GM23338 (cell line): ENCODE measurements at regions not wholly inside any gene's neighbourhood (a gene's known extent, or its start where the extent isn't known, plus 50 kb on each side); places are given as distances from the start of the nearest gene placed in this dataset.

Source experiments
- ATAC-seq: fragments of 200-7000 bp; cut with Tn5 transposase; 3 replicates; pipeline ENCODE4 v1.9.1; 2020
- DNase-seq: peaks from one replicate; pipeline ENCODE4 v3.0.0-alpha.2; 2015; ENCODE audit warnings: low spot score
- H2AFZ ChIP-seq: fragments of 200-600 bp; sonication (generic); 2 replicates; pipeline ENCODE4 v1.8.0; 2016; ENCODE audit warnings: antibody characterized with exemption, mild to moderate bottlenecking, moderate library complexity
- H3F3A ChIP-seq: fragments of 200-600 bp; sonication (generic); replicated peaks from 2 replicates; pipeline ENCODE4 v1.8.0; 2017; ENCODE audit warnings: antibody characterized with exemption, mixed run types, low read depth
- H3K27ac ChIP-seq: fragments of 200-600 bp; sonication (generic); 2 replicates; pipeline ENCODE4 v1.6.1; 2016; ENCODE audit warnings: low read depth
- H3K27me3 ChIP-seq: fragments of 200-600 bp; sonication (generic); 2 replicates; pipeline ENCODE4 v1.8.0; 2016; ENCODE audit warnings: mild to moderate bottlenecking, mixed run types, moderate library complexity; ENCODE audit not compliant: insufficient read depth
- H3K36me3 ChIP-seq: fragments of 200-600 bp; sonication (generic); 2 replicates; pipeline ENCODE4 v1.8.0; 2016; ENCODE audit warnings: mild to moderate bottlenecking; ENCODE audit not compliant: insufficient read depth
- H3K4me1 ChIP-seq: fragments of 200-600 bp; sonication (generic); 2 replicates; pipeline ENCODE4 v1.8.0; 2016; ENCODE audit warnings: mild to moderate bottlenecking, moderate library complexity; ENCODE audit not compliant: insufficient read depth
- H3K4me2 ChIP-seq: fragments of 200-600 bp; sonication (generic); 2 replicates; pipeline ENCODE4 v1.7.1; 2017; ENCODE audit warnings: mixed run types
- H3K4me3 ChIP-seq: fragments of 200-600 bp; sonication (generic); 2 replicates; pipeline ENCODE4 v1.6.1; 2016; ENCODE audit warnings: mixed run types
- H3K79me2 ChIP-seq: fragments of 200-600 bp; sonication (generic); replicated peaks from 2 replicates; pipeline ENCODE4 v1.8.0; 2017; ENCODE audit warnings: mild to moderate bottlenecking; ENCODE audit not compliant: insufficient read depth
- H3K9me2 ChIP-seq: fragments of 200-600 bp; sonication (generic); 2 replicates; pipeline ENCODE4 v1.8.0; 2017; ENCODE audit not compliant: insufficient read depth
- H4K20me1 ChIP-seq: fragments of 200-600 bp; sonication (generic); replicated peaks from 2 replicates; pipeline ENCODE4 v1.8.0; 2017; ENCODE audit warnings: mild to moderate bottlenecking; ENCODE audit not compliant: insufficient read depth
- H3K27ac Mint-ChIP-seq: 2 replicates; pipeline ENCODE4 v1.8.0; 2020; ENCODE audit warnings: inconsistent platforms, mild to moderate bottlenecking, moderate library complexity, mixed read lengths
- H3K27me3 Mint-ChIP-seq: 3 replicates; pipeline ENCODE4 v1.8.0; 2022; ENCODE audit warnings: low read depth, mild to moderate bottlenecking, moderate library complexity, mixed read lengths, inconsistent platforms; ENCODE audit not compliant: insufficient read depth, poor library complexity
- H3K36me3 Mint-ChIP-seq: 3 replicates; pipeline ENCODE4 v1.8.0; 2021; ENCODE audit warnings: low read depth, mild to moderate bottlenecking, inconsistent platforms, moderate library complexity, mixed read lengths
- H3K4me1 Mint-ChIP-seq: 3 replicates; pipeline ENCODE4 v1.8.0; 2020; ENCODE audit warnings: mild to moderate bottlenecking, inconsistent platforms, mixed read lengths
- H3K4me3 Mint-ChIP-seq: 3 replicates; pipeline ENCODE4 v1.8.0; 2021; ENCODE audit warnings: moderate library complexity, mild to moderate bottlenecking, inconsistent platforms, mixed read lengths
- H3K9me3 Mint-ChIP-seq: 3 replicates; pipeline ENCODE4 v1.8.0; 2020; ENCODE audit warnings: moderate library complexity, mild to moderate bottlenecking, inconsistent platforms, mixed read lengths
- CREB1 ChIP-seq: fragments of 250-450 bp; sonication (Bioruptor Pico); IDR thresholded peaks from 2 replicates; pipeline ENCODE4 v1.5.0; 2020; ENCODE audit warnings: low read depth, mild to moderate bottlenecking, moderate library complexity
- CTCF ChIP-seq, 2 experiments: fragments of 200-600 bp in 1 of 2; sonication (generic) in 1 of 2; conservative IDR thresholded peaks; 2 replicates each; pipeline versions ENCODE4 v1.5.1 to v1.6.1; 2016 to 2017; ENCODE audit warnings: antibody characterized with exemption in 2 of 2, low read depth in 2 of 2, mild to moderate bottlenecking in 2 of 2, moderate library complexity in 1 of 2
- ETS1 ChIP-seq: IDR thresholded peaks from 2 replicates; pipeline ENCODE4 v1.6.1; 2016; ENCODE audit warnings: antibody characterized with exemption
- EZH2 ChIP-seq: fragments of 200-600 bp; sonication (generic); IDR thresholded peaks from one replicate; pipeline ENCODE4 v1.8.0; 2017; ENCODE audit warnings: antibody characterized with exemption, mild to moderate bottlenecking, low read depth; ENCODE audit not compliant: unreplicated experiment
- EZH2phosphoT487 ChIP-seq: fragments of 200-600 bp; sonication (generic); IDR thresholded peaks from one replicate; pipeline ENCODE4 v1.8.1; 2018; ENCODE audit warnings: antibody characterized with exemption; ENCODE audit not compliant: unreplicated experiment
- JUNB ChIP-seq: IDR thresholded peaks from one replicate; pipeline ENCODE4 v1.6.1; 2016; ENCODE audit warnings: antibody characterized with exemption; ENCODE audit not compliant: unreplicated experiment
- NANOG ChIP-seq: IDR thresholded peaks from 2 replicates; pipeline ENCODE4 v1.6.1; 2016; ENCODE audit warnings: antibody characterized with exemption, borderline replicate concordance
- POLR2AphosphoS5 ChIP-seq: IDR thresholded peaks from 2 replicates; pipeline ENCODE4 v1.6.1; 2016; ENCODE audit warnings: antibody characterized with exemption, low read depth
- REST ChIP-seq: IDR thresholded peaks from one replicate; pipeline ENCODE4 v1.6.1; 2018; ENCODE audit warnings: antibody characterized with exemption; ENCODE audit not compliant: unreplicated experiment
- STAT1 ChIP-seq: IDR thresholded peaks from one replicate; pipeline ENCODE4 v1.6.1; 2016; ENCODE audit warnings: antibody characterized with exemption; ENCODE audit not compliant: unreplicated experiment
- ZNF114 ChIP-seq: fragments of 250-450 bp; sonication (Bioruptor Pico); IDR thresholded peaks from 2 replicates; pipeline ENCODE4 v1.5.0; 2020; ENCODE audit warnings: mild to moderate bottlenecking, moderate library complexity
- ZNF331 ChIP-seq: fragments of 250-450 bp; sonication (Bioruptor Pico); IDR thresholded peaks from 2 replicates; pipeline ENCODE4 v1.5.0; 2020; ENCODE audit warnings: low read depth, mild to moderate bottlenecking, moderate library complexity
- ZNF462 ChIP-seq: fragments of 250-450 bp; sonication (Bioruptor Pico); IDR thresholded peaks from 2 replicates; pipeline ENCODE4 v1.5.0; 2020; ENCODE audit warnings: mild to moderate bottlenecking, moderate library complexity

GRCh38 chr3:124291008-124291407, 299.1 kb upstream of the ROPN1 start:
- Mint-ChIP-seq H3K36me3 (no peaks in the 10 kb centered on the region), H3K27me3 (peaks cover 7% of the 10 kb centered on the region), H3K9me3 (no peaks in the 10 kb centered on the region; the same call in 2 of the 3 replicates), H3K4me3 (no peak overlapping the region), H3K27ac (no peak overlapping the region), H3K4me1 (peaks cover 9% of the 10 kb centered on the region)
- Histone ChIP-seq H4K20me1 (no peaks in the 10 kb centered on the region), H3K9me2 (no peaks in the 10 kb centered on the region), H3K27ac (no peak overlapping the region), H3F3A (no peaks in the 10 kb centered on the region), H3K79me2 (no peaks in the 10 kb centered on the region), H3K36me3 (no peaks in the 10 kb centered on the region), H2AFZ (no peak overlapping the region), H3K4me3 (no peak overlapping the region), H3K4me1 (no peaks in the 10 kb centered on the region), H3K4me2 (no peak overlapping the region), H3K27me3 (no peaks in the 10 kb centered on the region)
- TF ChIP-seq CREB1: no peak
- no peak for TF ChIP-seq ZNF331
- no peak for TF ChIP-seq EZH2
- TF ChIP-seq REST: no peak
- TF ChIP-seq NANOG: no peak
- TF ChIP-seq JUNB: no peak
- no peak for TF ChIP-seq EZH2phosphoT487
- no peak for TF ChIP-seq ZNF114
- no peak for TF ChIP-seq ETS1
- no peak for TF ChIP-seq CTCF (conservative IDR thresholded peaks at IDR 0.05; ENCODE audit: low read depth in 2 of 2)
- no peak for TF ChIP-seq STAT1
- TF ChIP-seq ZNF462 (CRISPR knock-in tag): no peak
- TF ChIP-seq POLR2AphosphoS5: no peak
- DNase-seq (no peak), ATAC-seq (no peak)
